ENCODE measurements at regions not wholly inside any gene's neighbourhood (a gene's known extent, or its start where the extent isn't known, plus 50 kb on each side); places are given as distances from the start of the nearest gene placed in this dataset.

DNA sequence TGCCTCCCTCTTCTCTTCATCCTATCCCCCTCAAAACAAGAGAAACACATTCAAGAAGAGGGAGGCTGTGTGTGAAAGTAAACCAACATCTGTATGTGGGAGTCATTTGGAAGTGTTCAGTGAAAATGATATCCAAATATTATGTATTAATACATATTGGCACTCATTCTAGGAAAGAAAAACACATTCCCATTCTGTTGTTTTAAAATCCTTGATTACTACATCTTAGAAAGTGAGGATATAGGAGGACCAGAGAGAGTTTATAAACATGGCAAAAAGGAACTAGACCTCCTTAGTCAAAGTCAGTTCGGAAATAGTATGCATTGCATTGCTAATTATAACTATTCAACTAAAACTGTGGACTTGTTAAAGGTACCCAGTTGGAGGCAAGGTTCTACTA lies 786.6 kb downstream of the ADGRL2 start:
- TF ChIP-seq, protein P1, sequence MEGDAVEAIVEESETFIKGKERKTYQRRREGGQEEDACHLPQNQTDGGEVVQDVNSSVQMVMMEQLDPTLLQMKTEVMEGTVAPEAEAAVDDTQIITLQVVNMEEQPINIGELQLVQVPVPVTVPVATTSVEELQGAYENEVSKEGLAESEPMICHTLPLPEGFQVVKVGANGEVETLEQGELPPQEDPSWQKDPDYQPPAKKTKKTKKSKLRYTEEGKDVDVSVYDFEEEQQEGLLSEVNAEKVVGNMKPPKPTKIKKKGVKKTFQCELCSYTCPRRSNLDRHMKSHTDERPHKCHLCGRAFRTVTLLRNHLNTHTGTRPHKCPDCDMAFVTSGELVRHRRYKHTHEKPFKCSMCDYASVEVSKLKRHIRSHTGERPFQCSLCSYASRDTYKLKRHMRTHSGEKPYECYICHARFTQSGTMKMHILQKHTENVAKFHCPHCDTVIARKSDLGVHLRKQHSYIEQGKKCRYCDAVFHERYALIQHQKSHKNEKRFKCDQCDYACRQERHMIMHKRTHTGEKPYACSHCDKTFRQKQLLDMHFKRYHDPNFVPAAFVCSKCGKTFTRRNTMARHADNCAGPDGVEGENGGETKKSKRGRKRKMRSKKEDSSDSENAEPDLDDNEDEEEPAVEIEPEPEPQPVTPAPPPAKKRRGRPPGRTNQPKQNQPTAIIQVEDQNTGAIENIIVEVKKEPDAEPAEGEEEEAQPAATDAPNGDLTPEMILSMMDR (IDR thresholded peaks at IDR 0.05; ENCODE audit: poor library complexity, severe bottlenecking) = no peak
- H3K36me3 ChIP-seq (ENCODE audit: low read depth) = no peaks in the 10 kb centered on the region
- no peaks in the 10 kb centered on the region for H3K9me3 ChIP-seq (ENCODE audit: severe bottlenecking)
- no peak overlapping the region for H3K27ac ChIP-seq (ENCODE audit: poor library complexity, severe bottlenecking)
- H3K4me3 ChIP-seq (ENCODE audit: severe bottlenecking) = no peak overlapping the region
- H3K4me1 ChIP-seq (ENCODE audit: insufficient read depth, poor library complexity, severe bottlenecking) = no peaks in the 10 kb centered on the region
- H3K27me3 ChIP-seq (ENCODE audit: insufficient read depth, poor library complexity, severe bottlenecking) = no peaks in the 10 kb centered on the region
- ATAC-seq (ENCODE audit: low read depth) = no peak
- DNase-seq (ENCODE audit: low spot score) = no peak

DNA sequence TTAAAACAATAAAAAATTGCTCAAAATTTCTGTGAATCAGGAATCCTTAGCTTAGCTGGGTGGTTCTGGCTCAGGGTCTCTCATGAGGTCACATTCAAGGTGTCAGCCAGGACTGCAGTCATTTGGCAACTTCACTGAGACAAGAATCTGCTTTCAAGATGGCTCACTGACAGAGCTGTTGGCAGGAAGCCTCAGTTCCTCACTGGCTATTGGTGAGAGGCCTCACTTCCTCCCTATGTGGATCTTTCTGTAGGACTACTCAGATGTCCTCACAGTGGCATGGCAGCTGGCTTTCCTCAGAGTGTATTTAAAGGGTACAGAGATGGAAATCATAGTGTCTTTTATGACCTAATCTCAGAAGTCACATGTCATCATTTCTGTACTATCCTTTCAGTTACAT lies 785.7 kb downstream of the ADGRL2 start:
- ATAC-seq (ENCODE audit: low read depth) = no peak
- TF ChIP-seq, protein P1 (IDR thresholded peaks at IDR 0.05; ENCODE audit: poor library complexity, severe bottlenecking) = no peak

DNA sequence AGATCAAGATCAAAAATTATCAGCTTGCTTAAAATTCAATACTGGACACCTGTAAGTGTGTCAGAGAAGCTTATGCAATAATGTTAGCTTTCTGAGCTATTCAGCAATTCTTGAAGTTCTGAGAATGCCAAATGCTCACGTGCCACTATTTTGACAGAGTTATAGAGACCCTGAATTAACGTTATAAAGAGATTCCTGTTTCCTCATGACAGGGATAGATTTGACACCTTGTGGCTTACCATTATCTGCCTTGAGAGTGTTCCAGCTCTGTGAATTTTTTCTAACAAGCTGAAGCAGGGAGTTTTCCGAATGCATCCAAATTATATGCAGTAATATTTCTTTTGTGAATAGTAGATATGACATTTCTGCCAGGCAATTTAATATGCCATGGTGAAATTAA lies 781.6 kb downstream of the ADGRL2 start:
- Histone ChIP-seq H3K4me3 (ENCODE audit: severe bottlenecking) (no peak overlapping the region), H3K36me3 (ENCODE audit: low read depth) (no peaks in the 10 kb centered on the region), H3K27ac (ENCODE audit: poor library complexity, severe bottlenecking) (no peak overlapping the region), H3K4me1 (ENCODE audit: insufficient read depth, poor library complexity, severe bottlenecking) (no peaks in the 10 kb centered on the region), H3K27me3 (ENCODE audit: insufficient read depth, poor library complexity, severe bottlenecking) (no peaks in the 10 kb centered on the region), H3K9me3 (ENCODE audit: severe bottlenecking) (no peaks in the 10 kb centered on the region)
- DNase-seq (ENCODE audit: low spot score) = no peak
- TF ChIP-seq, protein P1 (IDR thresholded peaks at IDR 0.05; ENCODE audit: poor library complexity, severe bottlenecking) = no peak
- no peak for ATAC-seq (ENCODE audit: low read depth)

More for the DNA sequence above, 785.7 kb downstream of the ADGRL2 start:
- no peaks in the 10 kb centered on the region for H3K9me3 ChIP-seq (ENCODE audit: severe bottlenecking)
- no peak overlapping the region for H3K27ac ChIP-seq (ENCODE audit: poor library complexity, severe bottlenecking)
- no peaks in the 10 kb centered on the region for H3K27me3 ChIP-seq (ENCODE audit: insufficient read depth, poor library complexity, severe bottlenecking)
- H3K4me1 ChIP-seq (ENCODE audit: insufficient read depth, poor library complexity, severe bottlenecking) = no peaks in the 10 kb centered on the region
- no peak for DNase-seq (ENCODE audit: low spot score)
- H3K4me3 ChIP-seq (ENCODE audit: severe bottlenecking) = no peak overlapping the region
- H3K36me3 ChIP-seq (ENCODE audit: low read depth) = no peaks in the 10 kb centered on the region

DNA sequence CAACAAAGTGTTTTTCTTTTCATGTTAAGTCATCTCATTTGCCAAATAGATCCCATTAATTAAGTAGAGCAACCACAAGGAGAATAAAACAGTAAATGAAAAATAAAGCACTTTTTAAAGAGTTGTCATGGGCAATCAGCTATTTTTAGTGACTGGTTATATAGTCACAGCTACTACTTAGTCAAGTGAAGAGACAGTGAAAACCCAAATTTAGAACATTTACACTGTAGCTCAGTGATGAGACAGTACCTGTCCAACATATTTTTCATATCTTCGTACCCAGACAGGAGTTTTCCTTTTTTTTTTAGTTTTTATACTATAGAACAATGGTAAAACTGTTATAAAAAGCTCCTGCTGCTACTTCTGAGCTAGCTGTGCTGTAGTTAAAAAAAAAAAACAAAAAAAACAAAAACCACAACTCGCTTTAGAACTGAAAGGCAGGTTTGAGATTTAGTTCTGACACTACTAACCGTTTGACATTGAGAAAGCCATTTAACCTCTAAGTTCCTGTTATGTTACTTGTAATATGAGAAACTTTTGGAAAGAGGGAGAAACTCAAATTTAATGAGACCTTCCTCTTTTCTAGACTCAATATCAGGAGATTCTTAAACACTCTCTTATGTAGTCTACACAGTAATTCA lies 777.5 kb downstream of the ADGRL2 start:
- Histone ChIP-seq H3K4me1 (ENCODE audit: insufficient read depth, poor library complexity, severe bottlenecking) (no peaks in the 10 kb centered on the region), H3K27me3 (ENCODE audit: insufficient read depth, poor library complexity, severe bottlenecking) (no peaks in the 10 kb centered on the region), H3K4me3 (ENCODE audit: severe bottlenecking) (no peak overlapping the region), H3K27ac (ENCODE audit: poor library complexity, severe bottlenecking) (no peak overlapping the region), H3K9me3 (ENCODE audit: severe bottlenecking) (no peaks in the 10 kb centered on the region), H3K36me3 (ENCODE audit: low read depth) (no peaks in the 10 kb centered on the region)
- DNase-seq (ENCODE audit: low spot score) (no peak), ATAC-seq (ENCODE audit: low read depth) (no peak)
- TF ChIP-seq, protein P1 (IDR thresholded peaks at IDR 0.05; ENCODE audit: poor library complexity, severe bottlenecking) = no peak

DNA sequence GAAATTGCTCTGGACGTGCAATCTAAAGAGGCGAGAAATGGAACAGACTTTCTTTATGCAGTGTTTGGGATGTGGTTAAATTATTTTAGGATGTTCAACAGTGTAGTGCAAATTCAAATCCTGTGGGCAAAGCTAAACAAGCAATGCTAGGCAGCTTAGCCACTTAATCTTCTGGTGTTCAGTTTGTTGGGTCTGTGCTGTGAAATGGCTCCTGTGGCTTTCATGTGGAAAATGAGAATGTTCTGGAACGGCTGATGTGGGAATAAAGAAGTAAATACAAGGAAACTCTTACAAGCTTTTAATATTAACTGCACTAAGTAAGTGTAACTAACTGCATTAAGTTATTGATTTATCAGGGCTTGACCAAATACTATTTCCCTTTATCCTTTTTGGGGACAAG lies 766.6 kb downstream of the ADGRL2 start:
- H3K9me3 ChIP-seq (ENCODE audit: severe bottlenecking) = no peaks in the 10 kb centered on the region
- peaks cover 12% of the 10 kb centered on the region for H3K4me1 ChIP-seq (ENCODE audit: insufficient read depth, poor library complexity, severe bottlenecking)
- DNase-seq (ENCODE audit: low spot score) (no peak), ATAC-seq (ENCODE audit: low read depth) (no peak)
- no peaks in the 10 kb centered on the region for H3K27me3 ChIP-seq (ENCODE audit: insufficient read depth, poor library complexity, severe bottlenecking)
- H3K27ac ChIP-seq (ENCODE audit: poor library complexity, severe bottlenecking) = no peak overlapping the region
- TF ChIP-seq, protein P1 (IDR thresholded peaks at IDR 0.05; ENCODE audit: poor library complexity, severe bottlenecking) = no peak
- H3K36me3 ChIP-seq (ENCODE audit: low read depth) = no peaks in the 10 kb centered on the region
- no peak overlapping the region for H3K4me3 ChIP-seq (ENCODE audit: severe bottlenecking)
